MM.1S (cell line): ENCODE measurements at regions not wholly inside any gene's neighbourhood (a gene's known extent, or its start where the extent isn't known, plus 50 kb on each side); places are given as distances from the start of the nearest gene placed in this dataset.

Experiments
- DNase-seq: peaks from one replicate; pipeline ENCODE4 v3.0.0-alpha.2; 2015
- H2AFZ ChIP-seq: fragments of 300-600 bp; sonication (generic); 2 replicates; pipeline ENCODE4 v1.6.0; 2016; ENCODE audit warnings: antibody characterized with exemption, low read length
- H3F3A ChIP-seq: fragments of 300-600 bp; sonication (generic); 2 replicates; pipeline ENCODE4 v1.6.1; 2016; ENCODE audit warnings: mild to moderate bottlenecking, antibody characterized with exemption, low read length, moderate library complexity, mixed read lengths; ENCODE audit not compliant: insufficient read depth
- H3K27ac ChIP-seq: fragments of 300-600 bp; sonication (generic); 2 replicates; pipeline ENCODE4 v1.5.1; 2016; ENCODE audit warnings: mild to moderate bottlenecking, low read length
- H3K27me3 ChIP-seq: fragments of 300-600 bp; sonication (generic); replicated peaks from 2 replicates; pipeline ENCODE4 v1.6.0; 2016; ENCODE audit warnings: low read length; ENCODE audit not compliant: insufficient read depth
- H3K36me3 ChIP-seq: fragments of 300-600 bp; sonication (generic); replicated peaks from 2 replicates; pipeline ENCODE4 v1.6.1; 2016; ENCODE audit warnings: mild to moderate bottlenecking, low read length, mixed read lengths; ENCODE audit not compliant: insufficient read depth
- H3K4me1 ChIP-seq: fragments of 300-600 bp; sonication (generic); 2 replicates; pipeline ENCODE4 v1.6.1; 2016; ENCODE audit warnings: low read length, mixed read lengths
- H3K4me2 ChIP-seq: fragments of 300-600 bp; sonication (generic); 2 replicates; pipeline ENCODE4 v1.6.0; 2016; ENCODE audit warnings: low read depth, low read length
- H3K4me3 ChIP-seq: fragments of 300-600 bp; sonication (generic); 2 replicates; pipeline ENCODE4 v1.5.1; 2016; ENCODE audit warnings: low read length, mixed read lengths
- H3K79me2 ChIP-seq: fragments of 300-600 bp; sonication (generic); 2 replicates; pipeline ENCODE4 v1.6.1; 2016; ENCODE audit warnings: mixed run types, low read length, mixed read lengths
- H3K9ac ChIP-seq: fragments of 300-600 bp; sonication (generic); 2 replicates; pipeline ENCODE4 v1.6.1; 2016; ENCODE audit warnings: low read length, mixed read lengths
- H3K9me2 ChIP-seq: fragments of 300-600 bp; sonication (generic); replicated peaks from 2 replicates; pipeline ENCODE4 v1.6.1; 2016; ENCODE audit warnings: mild to moderate bottlenecking, low read length, mixed read lengths; ENCODE audit not compliant: insufficient read depth
- H3K9me3 ChIP-seq: fragments of 300-600 bp; sonication (generic); replicated peaks from 2 replicates; pipeline ENCODE4 v1.6.1; 2016; ENCODE audit warnings: mild to moderate bottlenecking, low read length, mixed read lengths; ENCODE audit not compliant: insufficient read depth
- H4K20me1 ChIP-seq: fragments of 300-600 bp; sonication (generic); 2 replicates; pipeline ENCODE4 v1.6.1; 2016; ENCODE audit warnings: mild to moderate bottlenecking, low read length, moderate library complexity, mixed read lengths; ENCODE audit not compliant: insufficient read depth
- CTCF ChIP-seq: fragments of 300-600 bp; sonication (generic); IDR thresholded peaks from 2 replicates; pipeline ENCODE4 v1.5.1; 2016; ENCODE audit warnings: antibody characterized with exemption, low read length, mixed read lengths
- EZH2 ChIP-seq: fragments of 300-600 bp; sonication (generic); optimal IDR thresholded peaks from 2 replicates; pipeline ENCODE3; 2017; ENCODE audit warnings: low read depth, mild to moderate bottlenecking, antibody characterized with exemption, low read length, mixed read lengths
- EZH2phosphoT487 ChIP-seq: fragments of 300-600 bp; sonication (generic); IDR thresholded peaks from 2 replicates; pipeline ENCODE4 v1.6.1; 2018; ENCODE audit warnings: antibody characterized with exemption, low read length

DNA sequence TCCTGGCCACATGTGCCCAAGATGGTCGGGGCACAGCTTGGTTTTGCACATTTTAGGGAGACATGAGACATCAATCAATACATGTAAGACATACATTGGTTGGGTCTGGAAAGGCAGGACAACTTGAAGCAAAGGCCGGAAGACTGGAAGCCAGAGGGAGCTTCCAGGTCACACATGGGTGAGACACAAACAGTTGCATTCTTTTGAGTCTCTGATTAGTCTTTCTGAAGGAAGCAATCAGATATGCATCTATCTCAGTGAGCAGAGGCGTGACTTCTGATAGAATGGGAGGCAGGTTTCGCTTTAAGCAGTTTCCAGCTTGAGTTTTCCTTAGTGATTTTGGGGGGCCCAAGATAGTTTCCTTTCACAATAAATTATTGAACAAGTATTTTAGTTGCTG is 172.5 kb downstream of the RASEF start:
- no peak for TF ChIP-seq CTCF
- no peak for TF ChIP-seq EZH2phosphoT487
- TF ChIP-seq EZH2 = no peak
- H3F3A ChIP-seq = no peaks in the 10 kb centered on the region
- no peaks in the 10 kb centered on the region for H3K9me2 ChIP-seq
- no peak overlapping the region for H3K27ac ChIP-seq
- no peak overlapping the region for H3K4me3 ChIP-seq
- no peaks in the 10 kb centered on the region for H3K79me2 ChIP-seq
- no peaks in the 10 kb centered on the region for H4K20me1 ChIP-seq
- no peaks in the 10 kb centered on the region for H3K4me1 ChIP-seq
- H3K27me3 ChIP-seq = no peaks in the 10 kb centered on the region
- no peak for DNase-seq
- no peak overlapping the region for H2AFZ ChIP-seq
- H3K36me3 ChIP-seq = no peaks in the 10 kb centered on the region
- no peaks in the 10 kb centered on the region for H3K9me3 ChIP-seq
- H3K4me2 ChIP-seq = no peak overlapping the region
- H3K9ac ChIP-seq = no peak overlapping the region

- Histone ChIP-seq H3K9me3 (no peaks in the 10 kb centered on the region), H3K79me2 (no peaks in the 10 kb centered on the region), H3K4me3 (no peak overlapping the region), H3K27me3 (no peaks in the 10 kb centered on the region), H3K27ac (no peak overlapping the region), H4K20me1 (no peaks in the 10 kb centered on the region), H3K4me1 (no peaks in the 10 kb centered on the region), H2AFZ (no peak overlapping the region), H3K9me2 (no peaks in the 10 kb centered on the region), H3K4me2 (no peak overlapping the region), H3K9ac (no peak overlapping the region), H3K36me3 (no peaks in the 10 kb centered on the region), H3F3A (no peaks in the 10 kb centered on the region)
- TF ChIP-seq EZH2 = no peak
- TF ChIP-seq EZH2phosphoT487 = no peak
- no peak for TF ChIP-seq CTCF
- DNase-seq = no peak
Measured at GRCh38 chr9:82890865-82891264, 172.1 kb downstream of the RASEF start.

DNA sequence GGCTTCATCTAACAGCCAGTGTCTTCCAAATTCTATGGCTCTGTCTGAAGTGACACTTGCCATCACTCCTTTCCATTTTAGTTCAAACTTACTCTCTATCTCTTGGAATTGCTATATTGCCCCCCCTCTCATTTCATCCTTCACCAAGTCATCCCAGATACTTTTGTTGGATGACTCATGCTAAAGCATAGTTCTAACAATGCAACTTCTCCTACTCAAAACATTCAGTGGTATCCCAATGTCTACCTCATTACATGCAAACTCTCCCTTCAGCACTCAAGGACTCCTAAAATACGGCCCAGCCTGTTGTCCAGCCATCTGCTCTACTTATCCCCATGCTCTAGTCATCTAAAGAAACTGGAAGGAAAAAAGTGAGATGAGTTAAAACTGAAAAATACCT is 171.6 kb downstream of the RASEF start:
- no peaks in the 10 kb centered on the region for H3K9me3 ChIP-seq
- no peaks in the 10 kb centered on the region for H4K20me1 ChIP-seq
- no peaks in the 10 kb centered on the region for H3K79me2 ChIP-seq
- H3K4me2 ChIP-seq = no peak overlapping the region
- no peak overlapping the region for H3K27ac ChIP-seq
- TF ChIP-seq EZH2 = no peak
- no peak for TF ChIP-seq EZH2phosphoT487
- no peak for TF ChIP-seq CTCF
- no peaks in the 10 kb centered on the region for H3K27me3 ChIP-seq
- H3K4me1 ChIP-seq = no peaks in the 10 kb centered on the region
- H3K36me3 ChIP-seq = no peaks in the 10 kb centered on the region
- no peak for DNase-seq
- H2AFZ ChIP-seq = no peak overlapping the region
- H3K4me3 ChIP-seq = no peak overlapping the region
- H3F3A ChIP-seq = no peaks in the 10 kb centered on the region
- H3K9ac ChIP-seq = no peak overlapping the region
- no peaks in the 10 kb centered on the region for H3K9me2 ChIP-seq

- H3K4me1 ChIP-seq = no peaks in the 10 kb centered on the region
- no peak for DNase-seq
Measured at GRCh38 chr9:82893549-82893948, 169.4 kb downstream of the RASEF start.

More at GRCh38 chr9:82893549-82893948, 169.4 kb downstream of the RASEF start:
- H3K27me3 ChIP-seq = no peaks in the 10 kb centered on the region
- no peak overlapping the region for H3K27ac ChIP-seq
- no peak overlapping the region for H3K4me3 ChIP-seq
- H3F3A ChIP-seq = no peaks in the 10 kb centered on the region
- no peak overlapping the region for H3K4me2 ChIP-seq
- no peak for TF ChIP-seq EZH2phosphoT487
- TF ChIP-seq CTCF = no peak
- no peak for TF ChIP-seq EZH2
- H2AFZ ChIP-seq = no peak overlapping the region
- H3K36me3 ChIP-seq = no peaks in the 10 kb centered on the region
- H3K9ac ChIP-seq = no peak overlapping the region
- H3K79me2 ChIP-seq = no peaks in the 10 kb centered on the region
- H3K9me2 ChIP-seq = no peaks in the 10 kb centered on the region
- H4K20me1 ChIP-seq = no peaks in the 10 kb centered on the region
- no peaks in the 10 kb centered on the region for H3K9me3 ChIP-seq
